Lung (tissue), 11 donors: ENCODE measurements at regions not wholly inside any gene's neighbourhood (a gene's known extent, or its start where the extent isn't known, plus 50 kb on each side); places are given as distances from the start of the nearest gene placed in this dataset.

Experiments
- ATAC-seq: fragments of 200-7000 bp; cut with Tn5 transposase; one replicate; pipeline ENCODE4 v1.9.1; 2020; ENCODE audit warnings: moderate number of reproducible peaks; ENCODE audit not compliant: insufficient read depth, low FRiP score
- DNase-seq, 3 donors: peaks; one replicate each; pipeline ENCODE4 v3.0.0-alpha.2; 2013 to 2017
- H3K27ac ChIP-seq, 2 donors: one replicate each; pipeline ENCODE4 v1.5.1; 2013; ENCODE audit warnings: mild to moderate bottlenecking in 2 of 2, moderate library complexity in 2 of 2, control low read depth in 1 of 2, inconsistent platforms in 1 of 2, low read depth in 1 of 2, low read length in 1 of 2
- H3K27me3 ChIP-seq, 3 donors: one replicate each; pipeline ENCODE4 v1.5.1; 2013; ENCODE audit warnings: low read length in 2 of 3; ENCODE audit not compliant: control insufficient read depth in 3 of 3, insufficient read depth in 3 of 3
- H3K36me3 ChIP-seq, 4 donors: one replicate each; pipeline ENCODE4 v1.5.1; 2013; ENCODE audit warnings: low read length in 4 of 4, mild to moderate bottlenecking in 1 of 4, moderate library complexity in 1 of 4; ENCODE audit not compliant: control insufficient read depth in 4 of 4, insufficient read depth in 4 of 4
- H3K4me1 ChIP-seq, 5 donors: one replicate each; pipeline ENCODE4 v1.5.1; 2013; ENCODE audit warnings: low read length in 5 of 5, mild to moderate bottlenecking in 2 of 5, moderate library complexity in 1 of 5; ENCODE audit not compliant: control insufficient read depth in 5 of 5, insufficient read depth in 5 of 5
- H3K4me3 ChIP-seq: one replicate; pipeline ENCODE4 v1.5.1; 2013; ENCODE audit warnings: mild to moderate bottlenecking, control low read depth, moderate library complexity
- H3K9ac ChIP-seq, 2 donors: one replicate each; pipeline ENCODE4 v1.5.1; 2013; ENCODE audit warnings: low read length in 2 of 2, control low read depth in 1 of 2; ENCODE audit not compliant: insufficient read depth in 1 of 2
- H3K9me3 ChIP-seq, 4 donors: one replicate each; pipeline ENCODE4 v1.5.1; 2013; ENCODE audit warnings: low read length in 3 of 4, mild to moderate bottlenecking in 1 of 4, moderate library complexity in 1 of 4; ENCODE audit not compliant: control insufficient read depth in 4 of 4, insufficient read depth in 3 of 4
- CTCF ChIP-seq: IDR thresholded peaks from 2 replicates; pipeline ENCODE4 v1.5.1; 2012; ENCODE audit warnings: mild to moderate bottlenecking; ENCODE audit errors: control extremely low read depth, extremely low read depth
- WGBS, 2 donors: extraction: QIAGEN DNeasy Blood & Tissue Kit; methylation state at CpG; one replicate each; pipeline ENCODE4 v1.1.7; 2013; 5-methylcytosine and 5-hydroxymethylcytosine counted together
- donor health status: control.
- donor health status: control.
- donor health status: Bipolar disorder and iron deficiency.
- donor health status: healthy.
- donor health status: DM: yes; HTN: yes; CAD: no.

GRCh38 chr3:126287536-126288241, 69.5 kb downstream of the KLF15 start:
- no peaks in the 10 kb centered on the region for H3K27me3 ChIP-seq
- H3K9ac ChIP-seq, result peak overlapping the region in 1 of 2 donors; percentile 62
- H3K36me3 ChIP-seq, result no peaks in the 10 kb centered on the region
- H3K9me3 ChIP-seq, result peaks cover 0 to 3% (median 0%) of the 10 kb centered on the region in 4 donors
- no peak overlapping the region for H3K4me3 ChIP-seq
- WGBS, 2 donors, result 5 to 6% methylated on average over 39 of the region's 39 CpGs
- H3K27ac ChIP-seq, result peak overlapping the region; percentile 39 to 88
- ATAC-seq, result peak; percentile 80
- H3K4me1 ChIP-seq, result peaks cover 0 to 30% (median 3%) of the 10 kb centered on the region in 5 donors
- peak; percentile 85 to 86 (median 85) for DNase-seq
- TF ChIP-seq CTCF, result no peak

- TF ChIP-seq CTCF, result no peak
- peak overlapping the region; percentile 39 to 88 for H3K27ac ChIP-seq
- no peak overlapping the region for H3K4me3 ChIP-seq
- H3K4me1 ChIP-seq, result peaks cover 0 to 30% (median 3%) of the 10 kb centered on the region in 5 donors
- DNase-seq (no peak), ATAC-seq (no peak)
- H3K27me3 ChIP-seq, result no peaks in the 10 kb centered on the region
- no peaks in the 10 kb centered on the region for H3K36me3 ChIP-seq
- peak overlapping the region in 1 of 2 donors; percentile 62 for H3K9ac ChIP-seq
- WGBS, 2 donors, result 31 to 40% methylated on average over 7 of the region's 7 CpGs
- peaks cover 0 to 3% (median 0%) of the 10 kb centered on the region in 4 donors for H3K9me3 ChIP-seq
Observed at GRCh38 chr3:126287171-126287535, 70.1 kb downstream of the KLF15 start.

- 96 to 98% methylated on average over 2 of the region's 2 CpGs for WGBS, 2 donors
- H3K4me3 ChIP-seq, result no peak overlapping the region
- H3K27ac ChIP-seq, result no peak overlapping the region
- H3K9ac ChIP-seq, result no peak overlapping the region
- peaks cover 0 to 3% (median 0%) of the 10 kb centered on the region in 4 donors for H3K9me3 ChIP-seq
- H3K4me1 ChIP-seq, result peaks cover 0 to 30% (median 3%) of the 10 kb centered on the region in 5 donors
- TF ChIP-seq CTCF, result no peak
- no peaks in the 10 kb centered on the region for H3K27me3 ChIP-seq
- ATAC-seq (no peak), DNase-seq (no peak)
- H3K36me3 ChIP-seq, result no peaks in the 10 kb centered on the region
Observed at GRCh38 chr3:126285369-126285768, 71.8 kb downstream of the KLF15 start.
